SK-N-SH (cell line): ENCODE measurements at regions not wholly inside any gene's neighbourhood (a gene's known extent, or its start where the extent isn't known, plus 50 kb on each side); places are given as distances from the start of the nearest gene placed in this dataset.
A peak's percentile ranks its signal among the peaks of the same experiment; 100 is the strongest.

Source experiments
- CTCF ChIP-seq: fragments of 200-600 bp; sonication (generic); IDR thresholded peaks from 2 replicates; pipeline ENCODE4 v1.6.1; 2017; ENCODE audit warnings: antibody characterized with exemption, mild to moderate bottlenecking, moderate library complexity
- ELF1 ChIP-seq: IDR thresholded peaks from 2 replicates; pipeline ENCODE4 v1.4.0; 2012
- RAD21 ChIP-seq: IDR thresholded peaks from 2 replicates; pipeline ENCODE4 v1.6.1; 2012; ENCODE audit warnings: mild to moderate bottlenecking, low read length
- RFX5 ChIP-seq: IDR thresholded peaks from 2 replicates; pipeline ENCODE4 v1.6.1; 2012; ENCODE audit warnings: mild to moderate bottlenecking, improper control_type of control experiment, low read length
- SIN3A ChIP-seq: IDR thresholded peaks from 2 replicates; pipeline ENCODE4 v1.6.1; 2012; ENCODE audit warnings: low read depth, mild to moderate bottlenecking, low read length, moderate library complexity, borderline replicate concordance
- TF ChIP-seq, protein P1 (sequence below): IDR thresholded peaks from 2 replicates; pipeline ENCODE4 v1.4.0; 2012; ENCODE audit warnings: low read depth, borderline replicate concordance

- TF ChIP-seq ELF1 (no peak), CTCF (peak; percentile 83), SIN3A (no peak), RFX5 (0 out of 2 replicates have a peak, but pooled peaks have one; percentile 24), RAD21 (peak; percentile 97)
- TF ChIP-seq, protein P1, sequence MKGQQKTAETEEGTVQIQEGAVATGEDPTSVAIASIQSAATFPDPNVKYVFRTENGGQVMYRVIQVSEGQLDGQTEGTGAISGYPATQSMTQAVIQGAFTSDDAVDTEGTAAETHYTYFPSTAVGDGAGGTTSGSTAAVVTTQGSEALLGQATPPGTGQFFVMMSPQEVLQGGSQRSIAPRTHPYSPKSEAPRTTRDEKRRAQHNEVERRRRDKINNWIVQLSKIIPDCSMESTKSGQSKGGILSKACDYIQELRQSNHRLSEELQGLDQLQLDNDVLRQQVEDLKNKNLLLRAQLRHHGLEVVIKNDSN: no peak
Measured at GRCh38 chr1:233440951-233441401, 113.5 kb downstream of the MAP3K21 start.
